Hepatocyte (in vitro differentiated cells): ENCODE measurements at regions not wholly inside any gene's neighbourhood (a gene's known extent, or its start where the extent isn't known, plus 50 kb on each side); places are given as distances from the start of the nearest gene placed in this dataset.

ENCODE experiments used
- DNase-seq: peaks from one replicate; pipeline ENCODE4 v3.0.0-alpha.2; 2016; ENCODE audit warnings: low spot score
- H2AFZ ChIP-seq: fragments of 200-600 bp; sonication (generic); 2 replicates; pipeline ENCODE4 v1.6.0; 2016; ENCODE audit warnings: antibody characterized with exemption, mild to moderate bottlenecking
- H3K27ac ChIP-seq: fragments of 200-600 bp; sonication (generic); 2 replicates; pipeline ENCODE4 v1.5.1; 2016; ENCODE audit warnings: mild to moderate bottlenecking
- H3K27me3 ChIP-seq: fragments of 200-600 bp; sonication (generic); 2 replicates; pipeline ENCODE4 v1.6.1; 2016
- H3K36me3 ChIP-seq: fragments of 200-600 bp; sonication (generic); replicated peaks from 2 replicates; pipeline ENCODE4 v1.5.1; 2016; ENCODE audit warnings: low read depth; ENCODE audit not compliant: insufficient read depth
- H3K4me1 ChIP-seq: fragments of 200-600 bp; sonication (generic); 2 replicates; pipeline ENCODE4 v1.5.1; 2016; ENCODE audit warnings: mild to moderate bottlenecking, moderate library complexity; ENCODE audit not compliant: insufficient read depth
- H3K4me2 ChIP-seq: fragments of 200-600 bp; sonication (generic); 2 replicates; pipeline ENCODE4 v1.6.0; 2016
- H3K4me3 ChIP-seq: fragments of 200-600 bp; sonication (generic); 2 replicates; pipeline ENCODE4 v1.5.1; 2016; ENCODE audit warnings: mild to moderate bottlenecking
- H3K79me2 ChIP-seq: fragments of 200-600 bp; sonication (generic); 2 replicates; pipeline ENCODE4 v1.6.0; 2017; ENCODE audit warnings: mild to moderate bottlenecking
- H3K9me2 ChIP-seq: fragments of 200-600 bp; sonication (generic); replicated peaks from 2 replicates; pipeline ENCODE4 v1.6.0; 2017; ENCODE audit warnings: mild to moderate bottlenecking; ENCODE audit not compliant: insufficient read depth
- H3K9me3 ChIP-seq: fragments of 200-600 bp; sonication (generic); 2 replicates; pipeline ENCODE4 v1.5.1; 2016; ENCODE audit warnings: low read depth, mild to moderate bottlenecking
- H4K20me1 ChIP-seq: fragments of 200-600 bp; sonication (generic); 2 replicates; pipeline ENCODE4 v1.6.0; 2016; ENCODE audit warnings: mild to moderate bottlenecking; ENCODE audit not compliant: insufficient read depth, poor library complexity, severe bottlenecking
- CTCF ChIP-seq: fragments of 200-600 bp; sonication (generic); IDR thresholded peaks from 2 replicates; pipeline ENCODE4 v1.5.1; 2016; ENCODE audit warnings: antibody characterized with exemption, mild to moderate bottlenecking; ENCODE audit not compliant: poor library complexity
- EZH2 ChIP-seq: fragments of 200-600 bp; sonication (generic); IDR thresholded peaks from 2 replicates; pipeline ENCODE4 v1.6.1; 2016; ENCODE audit warnings: antibody characterized with exemption, mild to moderate bottlenecking, borderline replicate concordance
- EZH2phosphoT487 ChIP-seq: fragments of 200-600 bp; sonication (generic); IDR thresholded peaks from one replicate; pipeline ENCODE4 v1.6.1; 2018; ENCODE audit warnings: antibody characterized with exemption, mild to moderate bottlenecking, low read depth, moderate library complexity; ENCODE audit not compliant: unreplicated experiment, severe bottlenecking
- WGBS: methylation state at CpG from one replicate; pipeline ENCODE4 v1.1.6; 2016; ENCODE audit warnings: low lambda C conversion rate; ENCODE audit errors: missing lambda C conversion rate; 5-methylcytosine and 5-hydroxymethylcytosine counted together

- Histone ChIP-seq H2AFZ (no peak overlapping the region), H3K4me3 (no peak overlapping the region), H3K4me2 (no peak overlapping the region), H3K9me3 (no peaks in the 10 kb centered on the region), H3K27me3 (no peaks in the 10 kb centered on the region), H3K4me1 (no peaks in the 10 kb centered on the region), H3K36me3 (no peaks in the 10 kb centered on the region), H3K27ac (no peak overlapping the region), H4K20me1 (no peaks in the 10 kb centered on the region), H3K9me2 (no peaks in the 10 kb centered on the region), H3K79me2 (no peaks in the 10 kb centered on the region)
- TF ChIP-seq EZH2phosphoT487 (no peak), CTCF (no peak), EZH2 (no peak)
- 71% methylated on average over 3 of the region's 3 CpGs for WGBS
- DNase-seq, result no peak
These were observed 177.1 kb upstream of the FRG1 start for GRCh38 chr4:189763583-189763982.

GRCh38 chr4:189765301-189765700 is 175.4 kb upstream of the FRG1 start:
- no peak overlapping the region for H3K4me3 ChIP-seq
- H3K4me1 ChIP-seq, result no peaks in the 10 kb centered on the region
- H3K27ac ChIP-seq, result no peak overlapping the region
- H3K79me2 ChIP-seq, result no peaks in the 10 kb centered on the region
- DNase-seq, result no peak
- no peaks in the 10 kb centered on the region for H3K9me3 ChIP-seq
- no peaks in the 10 kb centered on the region for H3K9me2 ChIP-seq
- no peak overlapping the region for H2AFZ ChIP-seq
- no peaks in the 10 kb centered on the region for H4K20me1 ChIP-seq
- H3K4me2 ChIP-seq, result no peak overlapping the region
- WGBS, result 88% methylated on average over 10 of the region's 10 CpGs
- H3K27me3 ChIP-seq, result no peaks in the 10 kb centered on the region
- H3K36me3 ChIP-seq, result no peaks in the 10 kb centered on the region
- TF ChIP-seq EZH2, result no peak
- no peak for TF ChIP-seq CTCF
- TF ChIP-seq EZH2phosphoT487, result no peak

- H3K4me2 ChIP-seq, result no peak overlapping the region
- no peak overlapping the region for H2AFZ ChIP-seq
- no peaks in the 10 kb centered on the region for H3K9me3 ChIP-seq
- WGBS, result 65% methylated on average over 6 of the region's 6 CpGs
- no peak overlapping the region for H3K27ac ChIP-seq
- TF ChIP-seq EZH2 (no peak), CTCF (no peak), EZH2phosphoT487 (no peak)
- no peak for DNase-seq
- H3K79me2 ChIP-seq, result no peaks in the 10 kb centered on the region
- H3K36me3 ChIP-seq, result no peaks in the 10 kb centered on the region
- no peaks in the 10 kb centered on the region for H4K20me1 ChIP-seq
- H3K4me3 ChIP-seq, result no peak overlapping the region
- H3K9me2 ChIP-seq, result no peaks in the 10 kb centered on the region
- no peaks in the 10 kb centered on the region for H3K27me3 ChIP-seq
- H3K4me1 ChIP-seq, result no peaks in the 10 kb centered on the region
These were observed 174.9 kb upstream of the FRG1 start for GRCh38 chr4:189765736-189766135.

GRCh38 chr4:189767941-189768340 is 172.7 kb upstream of the FRG1 start:
- WGBS, result 81% methylated on average over 4 of the region's 4 CpGs
- Histone ChIP-seq H3K4me2 (no peak overlapping the region), H4K20me1 (no peaks in the 10 kb centered on the region), H3K27ac (no peak overlapping the region), H3K9me2 (no peaks in the 10 kb centered on the region), H3K4me3 (no peak overlapping the region), H2AFZ (no peak overlapping the region), H3K27me3 (no peaks in the 10 kb centered on the region), H3K4me1 (no peaks in the 10 kb centered on the region), H3K79me2 (no peaks in the 10 kb centered on the region), H3K36me3 (no peaks in the 10 kb centered on the region), H3K9me3 (no peaks in the 10 kb centered on the region)
- TF ChIP-seq EZH2 (no peak), EZH2phosphoT487 (no peak), CTCF (no peak)
- no peak for DNase-seq
